ENCODE measurements at regions not wholly inside any gene's neighbourhood (a gene's known extent, or its start where the extent isn't known, plus 50 kb on each side); places are given as distances from the start of the nearest gene placed in this dataset.

DNA sequence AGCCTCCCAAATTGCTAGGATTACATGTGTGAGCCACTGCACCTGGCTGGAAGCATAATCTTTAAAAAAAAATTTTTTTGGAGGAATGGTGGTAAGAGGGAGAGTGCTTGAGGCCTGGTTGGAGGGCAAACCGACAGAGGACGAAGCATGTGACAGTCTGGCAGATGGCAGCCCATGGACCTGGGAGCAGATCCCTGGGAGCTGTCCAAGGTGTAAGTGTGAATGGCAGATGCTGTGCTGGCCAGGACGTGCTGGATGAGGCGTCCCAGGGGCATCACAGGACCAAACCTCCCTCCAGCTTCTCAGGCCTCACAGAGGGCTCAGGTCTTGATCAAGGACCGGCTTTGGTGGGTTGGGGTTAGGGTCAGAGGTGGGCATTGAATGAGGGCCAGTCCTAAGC, 128.4 kb upstream of the NCOR2 start:
- TF ChIP-seq CTCF (IDR thresholded peaks at IDR 0.05) (no peak), POLR2A (IDR thresholded peaks at IDR 0.05) (no peak)
